Gastroesophageal sphincter (tissue), 4 donors: ENCODE measurements at regions not wholly inside any gene's neighbourhood (a gene's known extent, or its start where the extent isn't known, plus 50 kb on each side); places are given as distances from the start of the nearest gene placed in this dataset.

ENCODE experiments used
- ATAC-seq: fragments of 150-250 bp; one replicate; pipeline ENCODE4 v1.9.1; 2016; ENCODE audit warnings: mild to moderate bottlenecking, moderate library complexity
- H3K27ac ChIP-seq, 4 donors: fragments of 200-600 bp; sonication (generic) in 3 of 4; 1 replicate in 3 of 4; 2 replicates in 1 of 4; pipeline ENCODE4 v1.5.1; 2016 to 2019
- H3K27me3 ChIP-seq: fragments of 200-600 bp; sonication (generic); one replicate; pipeline ENCODE4 v1.5.1; 2019
- H3K36me3 ChIP-seq, 2 donors: fragments of 200-600 bp; sonication (generic); one replicate each; pipeline ENCODE4 v1.5.1; 2019; ENCODE audit warnings: control low read depth in 1 of 2
- H3K4me1 ChIP-seq, 3 donors: fragments of 200-600 bp; sonication (generic); 1 replicate in 2 of 3; 2 replicates in 1 of 3; pipeline ENCODE4 v1.5.1; 2016 to 2019; ENCODE audit warnings: control low read depth in 2 of 3
- H3K4me3 ChIP-seq, 2 donors: fragments of 200-600 bp; sonication (generic); one replicate each; pipeline ENCODE4 v1.5.1; 2019; ENCODE audit warnings: mild to moderate bottlenecking in 1 of 2, moderate library complexity in 1 of 2
- H3K9me3 ChIP-seq, 3 donors: fragments of 200-600 bp; sonication (generic); one replicate each; pipeline ENCODE4 v1.5.1; 2017 to 2019; ENCODE audit warnings: control low read depth in 2 of 3
- EP300 ChIP-seq: sonication (generic); formaldehyde crosslinking; IDR thresholded peaks from one replicate; pipeline ENCODE4 v1.6.1; 2017; ENCODE audit warnings: antibody characterized with exemption, mild to moderate bottlenecking
- POLR2A ChIP-seq, 2 donors: fragments of 450-650 bp; IDR thresholded peaks; one replicate each; pipeline ENCODE4 v1.6.1; 2017; ENCODE audit warnings: antibody characterized with exemption in 2 of 2, mild to moderate bottlenecking in 2 of 2, moderate library complexity in 1 of 2
- POLR2AphosphoS5 ChIP-seq: sonication (generic); formaldehyde crosslinking; IDR thresholded peaks from one replicate; pipeline ENCODE4 v1.6.1; 2017; ENCODE audit warnings: antibody characterized with exemption
- WGBS, 2 donors: methylation state at CpG; one replicate each; pipeline ENCODE4 v1.1.5; 2018; ENCODE audit warnings: low coverage in 1 of 2; 5-methylcytosine and 5-hydroxymethylcytosine counted together
- TF ChIP-seq, protein P1 (sequence below), 4 experiments: fragments of 200-600 bp in 2 of 4; fragments of 450-650 bp in 2 of 4; sonication (generic) in 1 of 4; IDR thresholded peaks; one replicate each; pipeline ENCODE4 v1.5.1; 2017 to 2019; ENCODE audit warnings: antibody characterized with exemption in 4 of 4, mild to moderate bottlenecking in 2 of 4, moderate library complexity in 2 of 4

DNA sequence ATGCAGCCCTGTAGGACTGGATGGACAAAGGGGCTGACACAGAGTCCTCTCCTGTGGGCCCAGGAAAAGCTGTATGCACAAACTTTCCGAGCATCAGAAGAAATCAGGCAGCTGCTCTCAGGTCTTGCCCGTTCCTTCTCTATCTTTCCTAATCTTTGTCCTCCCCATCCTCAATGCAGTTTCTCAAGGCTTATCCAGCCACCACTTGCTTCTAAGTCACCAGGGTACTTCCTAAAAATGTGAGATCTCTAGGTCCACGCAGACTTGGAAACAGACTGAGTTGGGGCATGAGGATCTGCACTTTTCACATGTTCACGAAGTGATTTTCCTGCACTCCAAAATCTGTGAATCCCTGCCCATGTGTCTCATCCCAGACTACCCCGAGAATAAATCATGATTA lies 394.5 kb upstream of the SLC35B3 start:
- no peak for TF ChIP-seq POLR2A (IDR thresholded peaks at IDR 0.05)
- no peak for TF ChIP-seq EP300
- Histone ChIP-seq H3K27ac (no peak overlapping the region), H3K9me3 (no peaks in the 10 kb centered on the region), H3K27me3 (no peaks in the 10 kb centered on the region), H3K4me3 (no peak overlapping the region), H3K36me3 (no peaks in the 10 kb centered on the region), H3K4me1 (no peaks in the 10 kb centered on the region)
- ATAC-seq: no peak
- WGBS, 2 donors: 33 to 37% methylated on average over 3 to 5 of the region's 5 CpGs

DNA sequence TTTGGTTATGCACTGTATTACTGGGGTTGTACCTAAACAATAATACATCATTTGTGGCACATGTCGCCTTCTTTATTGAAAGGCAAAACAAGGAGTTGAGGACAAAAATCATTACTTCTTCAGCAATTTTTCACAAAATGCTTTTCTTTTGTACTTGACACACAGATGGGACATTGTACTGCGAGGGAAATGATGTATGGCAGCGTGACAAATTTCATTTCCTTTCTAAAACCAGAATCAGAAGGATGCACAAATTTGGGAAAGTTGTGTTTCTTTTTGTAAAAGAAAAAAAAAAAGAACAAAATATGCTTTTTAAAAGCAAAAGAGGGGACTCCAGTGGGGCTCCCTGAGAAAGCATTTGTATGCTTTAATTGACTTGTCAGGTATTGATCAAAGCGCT lies 394.0 kb upstream of the SLC35B3 start:
- WGBS, 2 donors: 44 to 82% methylated on average over 4 of the region's 4 CpGs
- ATAC-seq: no peak
- Histone ChIP-seq H3K9me3 (no peaks in the 10 kb centered on the region), H3K27ac (no peak overlapping the region), H3K36me3 (no peaks in the 10 kb centered on the region), H3K4me1 (no peaks in the 10 kb centered on the region), H3K27me3 (no peaks in the 10 kb centered on the region), H3K4me3 (no peak overlapping the region)
- TF ChIP-seq EP300 (no peak), POLR2A (IDR thresholded peaks at IDR 0.05) (no peak), POLR2AphosphoS5 (no peak)
- TF ChIP-seq, protein P1, sequence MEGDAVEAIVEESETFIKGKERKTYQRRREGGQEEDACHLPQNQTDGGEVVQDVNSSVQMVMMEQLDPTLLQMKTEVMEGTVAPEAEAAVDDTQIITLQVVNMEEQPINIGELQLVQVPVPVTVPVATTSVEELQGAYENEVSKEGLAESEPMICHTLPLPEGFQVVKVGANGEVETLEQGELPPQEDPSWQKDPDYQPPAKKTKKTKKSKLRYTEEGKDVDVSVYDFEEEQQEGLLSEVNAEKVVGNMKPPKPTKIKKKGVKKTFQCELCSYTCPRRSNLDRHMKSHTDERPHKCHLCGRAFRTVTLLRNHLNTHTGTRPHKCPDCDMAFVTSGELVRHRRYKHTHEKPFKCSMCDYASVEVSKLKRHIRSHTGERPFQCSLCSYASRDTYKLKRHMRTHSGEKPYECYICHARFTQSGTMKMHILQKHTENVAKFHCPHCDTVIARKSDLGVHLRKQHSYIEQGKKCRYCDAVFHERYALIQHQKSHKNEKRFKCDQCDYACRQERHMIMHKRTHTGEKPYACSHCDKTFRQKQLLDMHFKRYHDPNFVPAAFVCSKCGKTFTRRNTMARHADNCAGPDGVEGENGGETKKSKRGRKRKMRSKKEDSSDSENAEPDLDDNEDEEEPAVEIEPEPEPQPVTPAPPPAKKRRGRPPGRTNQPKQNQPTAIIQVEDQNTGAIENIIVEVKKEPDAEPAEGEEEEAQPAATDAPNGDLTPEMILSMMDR (IDR thresholded peaks at IDR 0.05): no peak

DNA sequence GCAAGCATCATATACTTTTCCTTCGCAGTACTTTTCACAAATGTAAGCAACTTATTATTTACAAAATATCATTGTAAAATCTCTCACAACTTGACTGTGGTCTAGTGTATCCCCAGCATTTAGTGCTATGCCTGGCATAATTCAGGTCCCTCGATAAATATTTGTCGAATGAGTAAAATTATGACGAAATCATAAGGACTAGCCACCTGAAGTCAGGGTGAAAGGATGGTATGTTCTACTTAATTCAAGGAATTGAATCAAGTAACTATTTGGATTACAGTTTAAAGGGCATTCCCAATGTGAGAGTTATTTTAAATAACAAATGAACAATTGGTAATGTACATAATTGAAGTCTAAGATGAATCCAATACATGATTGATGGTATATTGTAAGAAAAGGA lies 393.0 kb upstream of the SLC35B3 start:
- WGBS, 2 donors: 93 to 96% methylated on average over 3 to 4 of the region's 4 CpGs
- no peak overlapping the region for H3K27ac ChIP-seq
- H3K27me3 ChIP-seq: no peaks in the 10 kb centered on the region
- no peaks in the 10 kb centered on the region for H3K4me1 ChIP-seq
- no peaks in the 10 kb centered on the region for H3K9me3 ChIP-seq
- no peaks in the 10 kb centered on the region for H3K36me3 ChIP-seq
- no peak for TF ChIP-seq EP300
- TF ChIP-seq POLR2AphosphoS5: no peak
- TF ChIP-seq, protein P1 (IDR thresholded peaks at IDR 0.05): no peak
- no peak for TF ChIP-seq POLR2A (IDR thresholded peaks at IDR 0.05)
- ATAC-seq: no peak
- no peak overlapping the region for H3K4me3 ChIP-seq

DNA sequence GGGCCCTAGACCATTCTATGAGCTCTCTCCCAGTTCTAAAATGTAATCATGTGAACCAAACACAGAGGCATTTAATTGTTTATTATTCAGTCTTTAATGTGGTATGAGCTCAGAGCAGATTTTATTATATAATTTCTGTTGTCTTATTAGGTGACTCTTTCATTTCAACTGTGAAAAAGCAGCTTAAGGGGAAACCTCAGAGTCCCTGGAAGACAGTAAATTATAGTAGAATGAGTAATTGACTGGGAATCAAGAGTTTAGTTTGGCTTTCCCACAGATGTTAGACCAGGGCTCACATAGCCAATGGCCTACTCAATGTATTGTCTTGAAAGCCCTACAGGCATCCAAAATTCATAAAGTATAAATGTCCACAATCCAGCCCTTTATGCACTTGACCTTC lies 390.4 kb upstream of the SLC35B3 start:
- Histone ChIP-seq H3K36me3 (no peaks in the 10 kb centered on the region), H3K27ac (no peak overlapping the region), H3K4me3 (no peak overlapping the region), H3K27me3 (no peaks in the 10 kb centered on the region), H3K9me3 (peaks cover 0 to 7% (median 0%) of the 10 kb centered on the region in 3 donors), H3K4me1 (no peaks in the 10 kb centered on the region)
- no peak for ATAC-seq
- no peak for TF ChIP-seq EP300
- no peak for TF ChIP-seq POLR2A (IDR thresholded peaks at IDR 0.05)
- TF ChIP-seq, protein P1 (IDR thresholded peaks at IDR 0.05): no peak
- TF ChIP-seq POLR2AphosphoS5: no peak

DNA sequence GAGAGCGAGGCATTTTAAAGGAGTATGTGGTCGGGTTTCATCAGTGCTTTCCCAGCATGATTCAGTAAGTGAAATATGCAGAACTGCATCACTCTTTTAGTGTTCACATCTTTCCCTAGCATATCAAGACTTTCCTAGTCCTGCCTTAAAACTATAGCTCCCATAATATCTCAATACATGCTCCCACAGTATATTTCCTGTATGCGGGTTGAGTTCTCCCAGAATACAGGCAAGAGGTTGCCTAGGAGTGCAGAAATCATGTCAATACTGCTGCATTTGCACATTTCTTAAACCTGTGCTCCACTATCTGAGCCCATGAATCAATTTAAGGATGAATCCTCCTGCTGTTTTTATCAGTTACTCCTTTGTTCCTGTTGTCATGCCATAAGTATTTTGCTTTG lies 386.6 kb upstream of the SLC35B3 start:
- no peak overlapping the region for H3K4me3 ChIP-seq
- H3K9me3 ChIP-seq: peaks cover 0 to 7% (median 0%) of the 10 kb centered on the region in 3 donors
- 75 to 78% methylated on average over 3 of the region's 3 CpGs for WGBS, 2 donors
- H3K4me1 ChIP-seq: no peaks in the 10 kb centered on the region
- H3K27ac ChIP-seq: no peak overlapping the region
- H3K27me3 ChIP-seq: no peaks in the 10 kb centered on the region
- H3K36me3 ChIP-seq: no peaks in the 10 kb centered on the region
- no peak for ATAC-seq
- no peak for TF ChIP-seq EP300
- TF ChIP-seq, protein P1 (IDR thresholded peaks at IDR 0.05): no peak
- TF ChIP-seq POLR2AphosphoS5: no peak
- TF ChIP-seq POLR2A (IDR thresholded peaks at IDR 0.05): no peak

DNA sequence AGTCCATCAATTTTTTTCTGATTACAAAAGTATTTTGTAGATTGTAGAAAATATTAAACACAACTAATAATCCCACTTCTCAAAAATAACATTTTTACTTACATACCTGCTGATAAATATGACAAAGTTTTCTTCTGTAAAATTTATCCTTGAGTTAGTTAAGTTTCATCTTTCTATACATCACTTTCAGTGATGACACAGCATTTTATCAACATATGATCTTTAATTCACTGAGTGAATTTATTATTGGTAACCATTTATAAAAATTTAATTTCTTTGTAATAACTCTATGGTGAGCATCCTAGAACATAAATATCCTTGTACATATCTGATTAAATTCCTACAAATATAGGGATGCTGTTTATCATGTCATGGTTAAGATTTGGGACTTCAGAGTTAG lies 385.0 kb upstream of the SLC35B3 start:
- ATAC-seq: no peak
- no peak for TF ChIP-seq EP300
- TF ChIP-seq, protein P1 (IDR thresholded peaks at IDR 0.05): no peak
- TF ChIP-seq POLR2AphosphoS5: no peak
- no peak for TF ChIP-seq POLR2A (IDR thresholded peaks at IDR 0.05)
- H3K9me3 ChIP-seq: peaks cover 0 to 7% (median 0%) of the 10 kb centered on the region in 3 donors
- H3K4me1 ChIP-seq: no peaks in the 10 kb centered on the region
- no peaks in the 10 kb centered on the region for H3K27me3 ChIP-seq
- H3K36me3 ChIP-seq: no peaks in the 10 kb centered on the region
- no peak overlapping the region for H3K27ac ChIP-seq
- no peak overlapping the region for H3K4me3 ChIP-seq
